Ishikawa (cell line): ENCODE measurements at regions not wholly inside any gene's neighbourhood (a gene's known extent, or its start where the extent isn't known, plus 50 kb on each side); places are given as distances from the start of the nearest gene placed in this dataset.

ENCODE experiments used
- CEBPB ChIP-seq: IDR thresholded peaks from 2 replicates; pipeline ENCODE4 v1.6.1; 2012
- EP300 ChIP-seq: IDR thresholded peaks from 2 replicates; pipeline ENCODE4 v1.6.1; 2012; ENCODE audit warnings: borderline replicate concordance
- FOXM1 ChIP-seq: IDR thresholded peaks from 2 replicates; pipeline ENCODE4 v1.6.1; 2012; ENCODE audit warnings: low read depth, borderline replicate concordance
- MAX ChIP-seq: IDR thresholded peaks from 2 replicates; pipeline ENCODE4 v1.6.1; 2012
- NFIC ChIP-seq: IDR thresholded peaks from 2 replicates; pipeline ENCODE4 v1.6.1; 2012
- RAD21 ChIP-seq: IDR thresholded peaks from 2 replicates; pipeline ENCODE4 v1.6.1; 2012; ENCODE audit warnings: low read depth
- TAF1 ChIP-seq: IDR thresholded peaks from 2 replicates; pipeline ENCODE4 v1.6.1; 2012; ENCODE audit warnings: low read depth, mild to moderate bottlenecking
- TCF12 ChIP-seq: IDR thresholded peaks from 2 replicates; pipeline ENCODE4 v1.6.1; 2012; ENCODE audit warnings: low read depth
- YY1 ChIP-seq: IDR thresholded peaks from 2 replicates; pipeline ENCODE4 v1.6.1; 2012; ENCODE audit warnings: low read depth
- ZBTB7A ChIP-seq: IDR thresholded peaks from 2 replicates; pipeline ENCODE4 v1.6.1; 2012; ENCODE audit warnings: low read depth
- TF ChIP-seq, protein P1 (sequence below): IDR thresholded peaks from 2 replicates; pipeline ENCODE4 v1.6.1; 2012; ENCODE audit warnings: low read depth, mild to moderate bottlenecking
- TF ChIP-seq, protein P2 (sequence below): IDR thresholded peaks from 2 replicates; pipeline ENCODE4 v1.6.1; 2012

DNA sequence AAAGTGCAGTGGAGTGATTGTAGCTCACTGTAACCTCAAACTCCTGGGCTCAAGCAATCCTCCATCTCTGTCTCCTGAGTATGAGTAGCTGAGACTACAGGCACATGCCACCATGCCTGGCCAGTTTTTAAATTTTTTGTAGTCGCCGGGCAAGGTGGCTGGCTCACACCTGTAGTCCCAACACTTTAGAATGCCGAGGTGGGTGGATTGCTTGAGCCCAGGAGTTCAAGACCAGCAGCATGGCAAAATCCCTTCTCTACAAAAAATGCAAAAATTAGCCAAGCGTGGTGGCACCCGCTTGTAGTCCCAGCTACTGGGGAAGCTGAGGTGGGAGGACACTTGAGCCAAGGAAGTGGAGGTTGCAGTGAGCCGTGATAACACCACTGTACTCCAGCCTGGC is 219.5 kb downstream of the KLHL28 start:
- no peak for TF ChIP-seq RAD21
- TF ChIP-seq, protein P1, sequence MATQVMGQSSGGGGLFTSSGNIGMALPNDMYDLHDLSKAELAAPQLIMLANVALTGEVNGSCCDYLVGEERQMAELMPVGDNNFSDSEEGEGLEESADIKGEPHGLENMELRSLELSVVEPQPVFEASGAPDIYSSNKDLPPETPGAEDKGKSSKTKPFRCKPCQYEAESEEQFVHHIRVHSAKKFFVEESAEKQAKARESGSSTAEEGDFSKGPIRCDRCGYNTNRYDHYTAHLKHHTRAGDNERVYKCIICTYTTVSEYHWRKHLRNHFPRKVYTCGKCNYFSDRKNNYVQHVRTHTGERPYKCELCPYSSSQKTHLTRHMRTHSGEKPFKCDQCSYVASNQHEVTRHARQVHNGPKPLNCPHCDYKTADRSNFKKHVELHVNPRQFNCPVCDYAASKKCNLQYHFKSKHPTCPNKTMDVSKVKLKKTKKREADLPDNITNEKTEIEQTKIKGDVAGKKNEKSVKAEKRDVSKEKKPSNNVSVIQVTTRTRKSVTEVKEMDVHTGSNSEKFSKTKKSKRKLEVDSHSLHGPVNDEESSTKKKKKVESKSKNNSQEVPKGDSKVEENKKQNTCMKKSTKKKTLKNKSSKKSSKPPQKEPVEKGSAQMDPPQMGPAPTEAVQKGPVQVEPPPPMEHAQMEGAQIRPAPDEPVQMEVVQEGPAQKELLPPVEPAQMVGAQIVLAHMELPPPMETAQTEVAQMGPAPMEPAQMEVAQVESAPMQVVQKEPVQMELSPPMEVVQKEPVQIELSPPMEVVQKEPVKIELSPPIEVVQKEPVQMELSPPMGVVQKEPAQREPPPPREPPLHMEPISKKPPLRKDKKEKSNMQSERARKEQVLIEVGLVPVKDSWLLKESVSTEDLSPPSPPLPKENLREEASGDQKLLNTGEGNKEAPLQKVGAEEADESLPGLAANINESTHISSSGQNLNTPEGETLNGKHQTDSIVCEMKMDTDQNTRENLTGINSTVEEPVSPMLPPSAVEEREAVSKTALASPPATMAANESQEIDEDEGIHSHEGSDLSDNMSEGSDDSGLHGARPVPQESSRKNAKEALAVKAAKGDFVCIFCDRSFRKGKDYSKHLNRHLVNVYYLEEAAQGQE: no peak
- no peak for TF ChIP-seq NFIC
- no peak for TF ChIP-seq EP300
- TF ChIP-seq TAF1: no peak
- no peak for TF ChIP-seq MAX
- no peak for TF ChIP-seq YY1
- no peak for TF ChIP-seq TCF12
- no peak for TF ChIP-seq ZBTB7A
- no peak for TF ChIP-seq CEBPB
- TF ChIP-seq, protein P2, sequence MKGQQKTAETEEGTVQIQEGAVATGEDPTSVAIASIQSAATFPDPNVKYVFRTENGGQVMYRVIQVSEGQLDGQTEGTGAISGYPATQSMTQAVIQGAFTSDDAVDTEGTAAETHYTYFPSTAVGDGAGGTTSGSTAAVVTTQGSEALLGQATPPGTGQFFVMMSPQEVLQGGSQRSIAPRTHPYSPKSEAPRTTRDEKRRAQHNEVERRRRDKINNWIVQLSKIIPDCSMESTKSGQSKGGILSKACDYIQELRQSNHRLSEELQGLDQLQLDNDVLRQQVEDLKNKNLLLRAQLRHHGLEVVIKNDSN: no peak
- TF ChIP-seq FOXM1: no peak
